Heart left ventricle (tissue), 13 donors: ENCODE measurements at regions not wholly inside any gene's neighbourhood (a gene's known extent, or its start where the extent isn't known, plus 50 kb on each side); places are given as distances from the start of the nearest gene placed in this dataset.

ENCODE experiments used
- CTCF ChIP-seq, 12 donors: fragments of 200-600 bp; sonication (generic) in 4 of 12; IDR thresholded peaks; one replicate each; pipeline versions ENCODE4 v1.5.0 to v1.8.0; 2018 to 2022; ENCODE audit warnings: antibody characterized with exemption in 12 of 12, mild to moderate bottlenecking in 5 of 12
- POLR2A ChIP-seq, 2 donors: fragments of 450-650 bp; IDR thresholded peaks; one replicate each; pipeline ENCODE4 v1.6.1; 2017; ENCODE audit warnings: antibody characterized with exemption in 2 of 2, mild to moderate bottlenecking in 2 of 2, moderate library complexity in 2 of 2
- donor health status: ischemic (EF 13 %, LVEDD 7.1; RV severe dilation, severe dysfunction).
- donor health status: DM: no; HTN: yes; CAD: no.
- donor health status: DM: no; HTN: no; CAD: no.
- donor health status: ischemic (EF 25% LVEDD 6.9; RV normal size, moderate dysfunction).
- donor health status: ischemic (EF 25% LVEDD 5.7; RV mildly dilated, moderate dysfunction).
- donor health status: ischemic (EF 35%, LVEDD 5.7; RV mildly dilated, moderate dysfunction).
- donor health status: nonischemic (EF 11% LVEDD 7.7; RV severe dilation, severe dysfunction).
- donor health status: DM: yes; HTN: yes; CAD: no.
- donor health status: PGD.
- donor health status: ischemic (EF 29% LVEDD 5.4; RV normal size, mild dysfunction).
- donor health status: nonischemic (EF 23%, LVEDD 6.1; RV moderate dilation, normal function).

DNA sequence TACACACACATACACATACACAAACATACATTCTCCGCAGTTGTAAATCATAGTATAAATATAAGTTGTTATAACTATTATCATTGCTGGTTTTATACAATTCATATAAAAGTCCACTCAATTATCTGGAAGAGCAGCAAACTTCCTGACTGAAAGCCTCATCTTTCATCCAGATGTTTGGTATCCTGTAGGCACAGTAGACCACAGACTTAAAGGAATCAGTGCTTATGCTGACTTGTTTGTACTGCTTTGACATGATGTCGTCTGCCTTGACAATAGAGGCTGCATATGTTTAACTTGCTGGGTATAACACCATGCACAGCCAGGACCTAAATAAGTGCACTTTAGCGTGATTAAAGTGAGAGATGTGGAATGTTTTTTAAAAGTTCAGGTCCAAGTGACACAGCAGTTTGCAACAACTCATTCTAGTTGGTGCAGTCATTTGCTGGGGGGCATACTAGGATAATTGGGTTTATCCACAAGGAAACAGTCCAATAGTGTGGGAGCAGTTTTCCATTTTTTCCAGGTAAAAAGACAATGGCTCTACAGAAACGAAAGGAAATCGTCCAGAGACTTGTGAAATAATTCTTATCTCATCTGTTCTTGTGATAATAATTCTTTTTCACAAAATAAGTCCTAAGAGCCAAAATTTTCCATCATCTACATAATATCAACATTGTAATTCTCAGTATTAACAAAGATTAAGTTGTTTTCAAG lies 110.3 kb upstream of the TSPAN2 start:
- TF ChIP-seq CTCF (IDR thresholded peaks at IDR 0.05), result no peak
- no peak for TF ChIP-seq POLR2A (IDR thresholded peaks at IDR 0.05)
